ENCODE measurements at regions not wholly inside any gene's neighbourhood (a gene's known extent, or its start where the extent isn't known, plus 50 kb on each side); places are given as distances from the start of the nearest gene placed in this dataset.
"Not testable (repeated sequence)": the region's sequence is repeated elsewhere in the genome, so short reads cannot be mapped to it uniquely, and the experiment has no call there.

- no peak for DNase-seq
Measured at GRCh38 chr5:89826938-89827337, 582.6 kb downstream of the CETN3 start.

GRCh38 chr5:89823046-89823445 is 586.5 kb downstream of the CETN3 start:
- no peak for DNase-seq

- no peak for DNase-seq
Measured at GRCh38 chr5:89817841-89818240, 591.7 kb downstream of the CETN3 start.

- no peak for DNase-seq
Measured at GRCh38 chr5:89816038-89816437, 593.5 kb downstream of the CETN3 start.

- not testable (repeated sequence) for DNase-seq
Measured at GRCh38 chr5:89800735-89801134, 608.8 kb downstream of the CETN3 start.

GRCh38 chr5:89794504-89794903 is 615.1 kb downstream of the CETN3 start:
- not testable (repeated sequence) for DNase-seq

GRCh38 chr5:89779734-89780133 is 629.8 kb downstream of the CETN3 start:
- DNase-seq, result not testable (repeated sequence)

- DNase-seq, result no peak
Measured at GRCh38 chr5:89777758-89778157, 631.8 kb downstream of the CETN3 start.

GRCh38 chr5:89769975-89770374 is 639.6 kb downstream of the CETN3 start:
- no peak for DNase-seq

- no peak for DNase-seq
Measured at GRCh38 chr5:89759802-89760201, 649.8 kb downstream of the CETN3 start.

GRCh38 chr5:89758146-89758545 is 651.4 kb downstream of the CETN3 start:
- no peak for DNase-seq

- DNase-seq, result no peak
Measured at GRCh38 chr5:89756955-89757354, 652.6 kb downstream of the CETN3 start.

GRCh38 chr5:89755024-89755423 is 654.5 kb downstream of the CETN3 start:
- DNase-seq, result no peak

GRCh38 chr5:89735082-89735481 is 674.5 kb downstream of the CETN3 start:
- no peak for DNase-seq

- DNase-seq, result no peak
Measured at GRCh38 chr5:89733772-89734171, 675.8 kb downstream of the CETN3 start.

- no peak for DNase-seq
Measured at GRCh38 chr5:89729623-89730301, 679.8 kb downstream of the CETN3 start.

- no peak for DNase-seq
Measured at GRCh38 chr5:89728750-89729149, 680.8 kb downstream of the CETN3 start.

GRCh38 chr5:89728134-89728533 is 681.4 kb downstream of the CETN3 start:
- DNase-seq, result no peak

GRCh38 chr5:89724379-89725095 is 685.0 kb downstream of the CETN3 start:
- no peak for DNase-seq

- no peak for DNase-seq
Measured at GRCh38 chr5:89723907-89724306, 685.6 kb downstream of the CETN3 start.

GRCh38 chr5:89722538-89722937 is 687.0 kb downstream of the CETN3 start:
- DNase-seq, result no peak

- DNase-seq, result no peak
Measured at GRCh38 chr5:89721931-89722330, 687.6 kb downstream of the CETN3 start.

- no peak for DNase-seq
Measured at GRCh38 chr5:89721353-89721752, 688.2 kb downstream of the CETN3 start.

GRCh38 chr5:89712134-89712700 is 697.3 kb downstream of the CETN3 start:
- DNase-seq, result no peak

All from CD4-positive, alpha-beta T cell treated with Interleukin-1 beta for 1 hour (primary cell).